ENCODE measurements at regions not wholly inside any gene's neighbourhood (a gene's known extent, or its start where the extent isn't known, plus 50 kb on each side); places are given as distances from the start of the nearest gene placed in this dataset.

DNA sequence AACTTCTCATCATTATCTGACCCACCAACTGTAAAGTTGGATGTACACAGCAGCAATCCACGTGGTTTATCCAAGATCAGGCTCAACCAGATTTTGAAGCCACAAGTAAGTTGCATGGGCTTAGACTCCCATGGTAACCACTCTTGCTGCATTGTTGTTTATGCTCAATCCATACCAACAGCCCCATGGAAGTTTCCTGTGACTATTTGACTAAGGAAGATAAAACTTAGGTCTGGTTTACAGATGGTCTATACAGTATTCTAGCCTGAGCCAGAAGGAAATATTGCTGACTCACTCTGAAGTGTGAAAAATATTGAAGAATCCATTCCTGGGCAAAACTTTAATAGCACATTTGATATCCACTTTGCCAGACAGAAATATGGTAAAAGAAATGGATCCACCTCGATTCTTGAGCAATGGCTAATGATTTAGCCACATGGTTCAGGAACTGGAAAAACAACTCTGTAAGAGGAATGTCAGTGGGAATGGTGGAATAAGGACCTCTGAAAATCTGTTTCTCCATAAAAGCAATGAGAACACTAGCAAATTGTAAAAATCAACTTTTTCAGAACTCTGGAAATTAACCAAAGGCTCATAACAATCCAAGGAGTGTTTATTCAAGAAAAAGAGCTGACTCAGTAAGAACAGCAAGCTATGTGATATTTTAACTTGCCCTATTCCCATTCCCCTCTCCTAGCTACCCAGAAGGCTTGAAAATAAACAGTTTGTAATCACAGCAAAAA lies 162.9 kb upstream of the STT3B start:
- no peak overlapping the region for H3K4me3 ChIP-seq (ENCODE audit: low read length)
- no peak for DNase-seq (ENCODE audit: low read depth, low spot score)

DNA sequence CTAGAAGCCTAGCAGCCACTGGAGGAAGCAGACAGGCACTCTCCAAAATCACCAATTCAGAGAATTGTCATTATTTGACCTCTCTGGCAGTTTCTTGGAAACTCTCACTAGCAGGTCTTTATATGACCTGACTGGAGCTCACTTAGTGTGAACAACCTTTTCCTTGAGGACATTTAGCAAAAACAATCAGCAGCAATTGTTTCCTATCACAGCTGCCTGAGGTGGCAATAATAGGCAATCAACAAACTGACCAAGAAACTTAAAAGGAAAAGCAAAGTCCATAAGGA lies 162.4 kb upstream of the STT3B start:
- no peak for DNase-seq (ENCODE audit: low read depth, low spot score)
- H3K4me3 ChIP-seq (ENCODE audit: low read length): no peak overlapping the region

DNA sequence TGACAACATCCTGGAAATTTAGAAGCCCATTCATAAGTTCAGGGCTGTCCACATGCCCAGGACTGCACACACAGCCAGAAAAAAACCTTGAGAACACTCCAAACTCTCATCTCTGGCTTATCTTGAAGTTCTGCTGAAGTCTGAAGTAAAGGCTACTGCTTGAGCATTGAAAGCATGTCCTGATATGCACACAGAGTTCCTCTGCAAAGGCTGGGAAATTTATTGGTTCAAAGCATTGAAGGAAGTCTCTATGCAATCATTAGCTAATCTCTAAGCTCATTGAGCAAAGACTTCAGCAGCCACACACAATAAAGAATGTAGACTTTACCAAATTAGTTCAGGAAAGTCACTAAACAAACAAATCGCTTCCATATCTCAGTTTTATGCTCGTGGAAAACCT lies 162.0 kb upstream of the STT3B start:
- DNase-seq (ENCODE audit: low read depth, low spot score): no peak
- H3K4me3 ChIP-seq (ENCODE audit: low read length): no peak overlapping the region

DNA sequence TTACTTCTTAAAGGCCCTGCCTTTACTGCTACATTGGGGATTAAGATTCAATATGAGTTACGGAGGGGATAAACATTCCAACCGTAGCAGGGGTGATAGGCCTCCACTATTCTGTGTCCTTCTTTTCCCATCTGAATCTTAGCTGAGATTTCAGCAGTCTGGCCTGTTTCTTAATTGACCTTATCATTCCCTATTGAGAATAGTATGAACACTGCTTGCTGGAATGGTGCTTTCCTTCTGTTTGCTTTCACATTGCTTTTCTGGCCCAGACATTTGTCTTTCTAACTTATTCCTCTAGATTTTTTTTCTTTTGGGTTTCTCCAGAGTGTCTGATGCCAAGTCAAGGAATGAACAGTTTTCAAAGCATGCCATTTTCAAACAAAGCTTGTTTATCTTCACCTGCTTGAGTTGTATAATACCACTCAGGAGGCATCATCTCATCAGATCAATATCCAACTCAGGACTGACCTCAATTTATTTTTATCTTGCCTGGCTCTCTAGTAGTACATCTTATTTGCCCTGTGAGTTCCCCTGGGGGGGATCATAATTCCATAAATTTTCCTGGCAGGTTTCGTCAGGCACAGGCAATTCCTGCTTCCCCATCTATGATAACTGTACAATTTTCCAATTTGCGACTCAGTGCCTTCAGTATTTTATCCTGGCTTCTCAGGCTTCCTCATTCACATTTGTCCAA lies 161.1 kb upstream of the STT3B start:
- no peak overlapping the region for H3K4me3 ChIP-seq (ENCODE audit: low read length)
- DNase-seq (ENCODE audit: low read depth, low spot score): no peak

DNA sequence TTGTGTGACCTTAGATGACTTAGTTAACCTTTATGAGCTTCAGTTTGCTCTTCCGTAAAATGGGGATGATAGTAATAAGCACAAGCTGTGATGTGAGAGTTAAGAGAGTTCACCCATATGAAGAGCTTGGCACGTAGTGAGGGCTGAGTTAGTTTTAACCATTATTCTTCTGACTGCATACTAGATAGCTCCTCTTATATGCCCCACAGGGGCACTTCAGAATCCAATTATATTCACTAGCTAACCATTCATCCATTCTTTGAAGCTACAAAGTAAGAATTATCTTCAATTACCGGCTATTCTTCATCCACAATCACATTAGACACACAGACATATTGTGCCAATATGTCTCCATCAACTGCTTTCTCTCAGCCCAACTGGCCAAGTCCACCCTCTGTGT lies 159.0 kb upstream of the STT3B start:
- no peak for DNase-seq (ENCODE audit: low read depth, low spot score)
- H3K4me3 ChIP-seq (ENCODE audit: low read length): no peak overlapping the region

DNA sequence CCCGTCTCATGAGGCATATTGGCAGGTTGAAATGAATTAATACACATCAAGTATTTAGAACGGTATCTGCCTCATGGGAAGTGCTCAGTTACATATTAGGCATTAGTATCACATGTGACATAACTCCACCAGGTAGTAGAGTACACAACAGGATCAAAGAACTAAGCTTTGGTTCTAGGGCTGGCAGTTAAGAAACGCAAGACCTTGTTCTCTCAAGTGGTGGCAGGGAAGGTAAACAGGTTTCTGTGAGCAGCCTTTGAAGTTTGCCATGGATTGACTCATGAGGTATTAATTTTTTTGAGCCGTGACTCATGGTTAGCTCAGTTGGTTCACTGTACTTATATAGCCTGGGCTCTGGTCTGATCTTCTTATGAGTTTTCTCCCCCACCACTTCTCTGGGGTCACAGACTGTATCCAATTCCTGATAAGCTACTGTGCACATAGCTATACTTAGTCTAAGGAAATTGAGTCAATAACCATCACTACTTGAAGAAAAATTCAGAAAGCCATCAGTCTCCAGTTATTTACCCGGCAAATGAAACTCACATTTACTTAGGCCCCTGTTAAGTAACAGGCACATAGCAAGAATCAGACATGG lies 155.6 kb upstream of the STT3B start:
- peak; percentile 89 for DNase-seq (ENCODE audit: low read depth, low spot score)
- H3K4me3 ChIP-seq (ENCODE audit: low read length): no peak overlapping the region

DNA sequence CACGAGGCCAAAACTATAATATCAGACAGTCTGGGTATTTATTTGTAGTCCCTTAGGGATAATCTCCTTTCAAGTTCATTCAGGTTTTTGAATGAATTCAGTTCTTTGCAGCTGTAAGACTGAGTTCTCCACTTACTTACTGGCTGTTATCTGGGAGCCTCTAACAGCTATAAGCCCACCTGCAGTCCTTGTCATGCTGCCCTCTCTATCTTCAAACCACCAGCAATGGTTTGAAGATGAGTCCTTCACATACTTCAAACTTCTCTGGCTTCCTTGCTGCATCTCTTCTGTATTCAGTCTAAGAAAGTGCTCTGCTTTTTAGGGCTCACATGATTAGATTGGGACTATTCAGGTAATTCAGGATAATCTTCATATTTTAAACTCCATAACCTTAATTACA lies 154.5 kb upstream of the STT3B start:
- no peak overlapping the region for H3K4me3 ChIP-seq (ENCODE audit: low read length)
- peak; percentile 75 for DNase-seq (ENCODE audit: low read depth, low spot score)

DNA sequence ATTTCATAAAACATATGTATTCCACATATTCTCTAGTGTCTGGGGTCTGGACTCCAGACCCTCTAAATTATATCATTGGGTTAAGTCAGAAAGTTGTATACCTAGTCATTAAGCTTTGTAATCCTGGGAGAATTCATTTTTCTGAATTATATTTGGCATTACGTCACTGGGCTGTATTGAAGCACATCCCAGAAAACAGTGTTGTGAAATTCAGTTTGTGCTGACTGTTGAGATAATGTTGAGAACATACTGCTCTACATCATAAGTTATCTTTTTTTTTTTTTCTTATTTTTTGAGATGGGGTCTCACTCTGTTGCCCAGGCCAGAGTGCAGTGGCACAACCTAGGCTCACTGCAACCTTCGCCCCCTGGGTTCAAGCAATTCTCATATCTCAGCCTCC lies 153.1 kb upstream of the STT3B start:
- DNase-seq (ENCODE audit: low read depth, low spot score): no peak
- no peak overlapping the region for H3K4me3 ChIP-seq (ENCODE audit: low read length)

DNA sequence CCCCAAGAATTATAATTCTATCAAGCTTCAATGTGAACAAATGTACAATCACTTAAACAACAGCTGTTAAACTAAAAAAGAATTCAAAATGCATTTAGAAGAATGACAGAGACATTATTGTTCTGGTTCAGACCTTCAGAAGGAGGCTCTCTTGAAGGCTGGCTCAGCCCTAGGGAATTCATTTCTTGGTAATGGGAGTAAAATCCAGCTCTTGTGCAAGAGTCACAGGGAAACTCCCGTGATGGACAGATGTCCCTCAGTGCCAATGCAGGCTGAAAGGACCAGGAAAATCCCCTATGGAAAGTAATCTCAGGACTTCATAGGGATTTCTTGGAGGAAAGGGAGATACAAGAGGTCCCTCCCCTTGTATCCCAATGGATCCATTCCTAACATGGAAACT lies 149.9 kb upstream of the STT3B start:
- no peak for DNase-seq (ENCODE audit: low read depth, low spot score)

DNA sequence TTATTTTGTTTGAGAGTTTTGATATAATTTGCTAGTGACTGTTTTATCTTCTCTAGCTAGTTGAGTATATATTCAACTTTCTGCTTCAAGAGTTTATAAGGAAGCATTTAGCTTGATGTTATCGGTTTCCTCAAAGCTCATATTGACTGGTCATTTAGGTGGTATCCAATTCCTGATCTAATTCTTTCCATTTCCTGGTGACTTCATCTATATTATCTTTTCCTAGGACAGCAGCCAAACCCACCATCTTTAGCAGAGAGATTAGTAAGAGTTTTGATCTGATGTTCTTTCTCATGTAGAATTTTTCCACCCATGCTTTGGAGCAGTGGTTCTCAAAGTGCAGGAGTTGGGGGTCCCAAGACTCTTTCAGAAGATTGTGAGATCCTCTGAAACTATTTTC lies 148.6 kb upstream of the STT3B start:
- H3K4me3 ChIP-seq (ENCODE audit: low read length): no peak overlapping the region
- no peak for DNase-seq (ENCODE audit: low read depth, low spot score)

More for the DNA sequence above, 149.9 kb upstream of the STT3B start:
- no peak overlapping the region for H3K4me3 ChIP-seq (ENCODE audit: low read length)

DNA sequence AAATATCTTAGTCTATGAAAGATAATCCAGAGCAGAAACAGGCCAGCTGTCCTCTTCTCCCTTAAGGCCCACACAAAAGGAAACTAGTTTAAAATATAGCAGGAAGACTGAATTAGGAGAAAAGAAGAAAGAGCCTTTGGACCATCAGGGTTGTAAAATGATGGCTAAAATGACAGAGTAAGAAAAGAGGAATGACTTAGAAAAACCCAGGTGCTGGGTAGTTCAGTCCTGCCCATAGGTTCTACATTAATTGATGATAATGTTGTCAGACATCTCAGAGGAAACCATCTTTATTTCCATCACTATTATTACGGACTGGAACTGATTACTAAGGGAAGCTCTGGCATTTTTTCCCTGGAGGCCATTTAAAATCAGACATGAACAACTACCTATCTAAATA lies 142.8 kb upstream of the STT3B start:
- DNase-seq (ENCODE audit: low read depth, low spot score): no peak
- H3K4me3 ChIP-seq (ENCODE audit: low read length): no peak overlapping the region

DNA sequence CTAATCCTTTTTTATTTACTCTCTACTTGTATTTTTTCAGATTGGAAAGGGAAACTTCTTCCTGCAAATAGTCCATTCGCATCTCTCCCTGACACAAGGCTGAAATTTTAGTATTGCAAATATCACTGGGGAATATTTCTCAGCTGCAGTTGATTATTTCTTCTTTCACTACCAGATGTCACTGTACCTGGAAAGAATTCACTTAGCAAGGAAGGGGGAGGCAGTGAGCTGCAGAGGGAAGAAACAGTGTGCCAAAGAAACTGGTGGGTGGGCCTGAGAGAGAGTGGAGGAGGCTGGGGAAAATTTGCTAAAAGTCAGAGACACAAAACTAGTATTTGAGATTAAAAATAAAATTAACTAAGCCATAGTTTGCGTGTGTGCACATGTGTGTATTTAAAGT lies 142.3 kb upstream of the STT3B start:
- H3K4me3 ChIP-seq (ENCODE audit: low read length): no peak overlapping the region
- no peak for DNase-seq (ENCODE audit: low read depth, low spot score)

DNA sequence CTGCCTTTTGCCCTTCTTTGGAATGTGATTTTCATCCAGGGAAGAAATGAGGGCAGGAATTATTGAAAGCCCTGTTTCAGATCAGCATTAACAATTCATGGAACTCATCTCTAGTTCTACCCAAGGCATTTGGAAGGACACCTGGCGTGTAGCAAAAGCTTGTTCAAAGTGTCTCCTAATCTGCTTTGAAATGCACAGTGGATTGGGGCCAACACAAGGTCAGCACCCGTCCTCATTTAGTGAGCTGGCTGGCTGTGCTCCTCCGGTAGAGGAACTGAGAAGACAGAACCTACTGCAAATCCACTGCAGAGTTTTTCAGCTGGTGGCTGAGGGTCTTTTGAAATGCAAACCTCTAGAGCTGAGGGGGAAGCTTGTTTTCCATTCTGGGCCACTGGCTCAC lies 141.6 kb upstream of the STT3B start:
- no peak for DNase-seq (ENCODE audit: low read depth, low spot score)
- no peak overlapping the region for H3K4me3 ChIP-seq (ENCODE audit: low read length)

DNA sequence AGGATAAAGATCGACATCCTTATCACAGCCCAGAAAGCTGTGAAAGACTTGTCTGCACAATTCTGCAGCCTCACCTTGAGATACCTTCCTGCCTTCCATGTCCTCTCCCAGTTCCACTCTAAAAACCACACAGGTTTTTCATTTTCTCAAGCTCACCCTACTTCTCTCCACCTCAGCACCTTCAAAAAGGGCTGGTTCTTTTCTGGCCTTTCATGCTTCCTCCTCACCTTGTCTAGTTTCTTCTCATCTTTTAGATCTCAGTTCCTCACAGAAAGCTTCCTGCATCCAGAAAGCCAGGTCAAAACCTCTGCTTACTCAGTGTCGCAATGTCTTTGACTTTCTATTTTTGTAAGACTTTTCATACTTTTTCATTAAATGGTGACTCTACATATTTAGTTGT lies 140.2 kb upstream of the STT3B start:
- DNase-seq (ENCODE audit: low read depth, low spot score): no peak

DNA sequence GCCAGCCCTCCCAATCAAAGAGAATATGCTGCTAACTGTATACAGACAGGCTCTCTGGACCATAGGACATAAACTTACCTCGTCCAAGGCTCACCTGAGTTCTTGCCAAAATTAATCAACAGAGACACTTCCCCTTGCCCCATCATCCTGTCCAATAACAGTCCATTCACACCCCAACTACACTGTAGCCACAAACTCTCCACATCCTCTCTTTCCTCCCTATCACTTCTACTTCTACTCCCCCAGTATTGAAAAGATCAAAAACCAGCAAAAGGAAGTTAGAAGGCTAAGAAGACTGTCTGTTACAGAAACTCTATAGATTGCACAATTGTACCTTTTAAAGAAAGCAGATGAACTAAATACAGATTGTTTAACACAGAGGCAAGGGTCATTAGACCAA lies 133.5 kb upstream of the STT3B start:
- H3K4me3 ChIP-seq (ENCODE audit: low read length): no peak overlapping the region
- peak; percentile 85 for DNase-seq (ENCODE audit: low read depth, low spot score)

More for the DNA sequence above, 140.2 kb upstream of the STT3B start:
- H3K4me3 ChIP-seq (ENCODE audit: low read length): no peak overlapping the region

DNA sequence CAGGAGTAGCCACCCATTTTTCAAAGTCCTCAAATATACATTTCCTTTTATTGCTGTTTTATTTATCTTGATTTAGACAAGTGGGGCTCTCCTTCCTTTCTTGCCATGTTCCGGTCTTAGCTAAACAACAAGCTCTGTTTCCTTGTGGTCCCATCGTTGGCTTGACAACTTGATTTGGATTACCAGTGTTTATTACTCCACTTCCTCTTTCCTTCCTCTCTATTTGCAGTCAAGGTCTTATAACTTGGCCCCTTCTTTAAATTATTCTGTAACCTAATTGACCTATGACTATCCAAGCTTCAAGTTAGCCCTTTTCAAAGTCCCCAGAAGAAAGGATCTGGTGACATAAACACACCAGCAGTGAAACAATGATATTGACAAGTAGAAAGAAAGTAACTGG lies 130.6 kb upstream of the STT3B start:
- DNase-seq (ENCODE audit: low read depth, low spot score): no peak
- no peak overlapping the region for H3K4me3 ChIP-seq (ENCODE audit: low read length)

DNA sequence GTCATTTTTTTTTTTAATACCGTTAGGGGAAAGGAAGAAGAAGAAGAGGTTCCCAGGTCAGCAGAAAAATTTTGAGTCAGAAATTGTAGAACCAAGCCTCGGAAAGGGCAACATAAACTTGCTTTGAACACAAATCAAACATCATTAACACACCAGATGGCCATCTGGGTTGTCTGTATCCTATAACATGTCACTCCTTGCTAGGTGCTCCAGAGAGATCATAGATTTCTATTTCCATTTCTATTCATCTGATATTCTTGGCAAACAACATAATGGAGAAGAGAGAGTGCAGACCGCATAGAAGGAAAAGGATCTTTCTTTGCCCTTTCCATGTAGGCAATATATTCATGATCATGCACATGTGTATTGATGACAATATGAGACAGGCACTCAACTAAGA lies 129.5 kb upstream of the STT3B start:
- no peak overlapping the region for H3K4me3 ChIP-seq (ENCODE audit: low read length)
- no peak for DNase-seq (ENCODE audit: low read depth, low spot score)

DNA sequence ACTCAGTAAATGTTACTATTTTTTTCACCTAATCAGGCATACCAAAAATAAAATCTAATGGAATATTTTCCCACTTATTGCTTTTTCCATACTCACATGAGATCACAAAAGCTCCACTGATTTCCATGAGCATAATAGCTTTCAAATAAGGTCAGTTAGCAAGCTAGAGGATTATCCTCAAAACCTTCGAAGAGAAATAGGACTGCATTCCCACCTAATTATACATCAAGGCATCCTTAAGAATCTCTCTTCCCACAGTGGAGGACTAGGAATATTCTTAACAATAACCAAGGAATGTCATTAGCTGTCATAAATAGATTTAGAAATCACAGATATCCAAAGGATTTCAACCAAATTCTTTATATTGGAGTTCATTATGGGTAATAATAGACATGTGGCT lies 127.9 kb upstream of the STT3B start:
- no peak for DNase-seq (ENCODE audit: low read depth, low spot score)
- H3K4me3 ChIP-seq (ENCODE audit: low read length): no peak overlapping the region

DNA sequence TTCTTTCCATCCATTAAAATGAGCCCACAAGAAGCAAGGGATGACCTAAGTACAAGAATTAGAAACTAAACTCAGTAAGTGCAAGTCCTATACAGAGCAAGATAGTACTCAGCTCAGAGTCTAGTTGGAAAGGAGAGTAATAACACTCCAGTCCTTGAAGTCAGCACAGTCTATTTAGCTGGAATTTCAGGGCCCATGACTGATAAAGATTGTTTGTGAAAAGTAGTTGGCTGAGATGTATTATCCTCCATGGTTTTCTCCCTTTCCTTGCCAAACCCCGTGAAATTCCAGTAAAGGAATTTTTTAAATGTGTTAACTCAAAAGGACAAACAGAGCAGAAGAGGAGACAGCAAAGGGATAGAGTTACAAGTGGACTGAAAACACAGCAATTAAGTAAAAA lies 127.2 kb upstream of the STT3B start:
- no peak for DNase-seq (ENCODE audit: low read depth, low spot score)
- H3K4me3 ChIP-seq (ENCODE audit: low read length): no peak overlapping the region

DNA sequence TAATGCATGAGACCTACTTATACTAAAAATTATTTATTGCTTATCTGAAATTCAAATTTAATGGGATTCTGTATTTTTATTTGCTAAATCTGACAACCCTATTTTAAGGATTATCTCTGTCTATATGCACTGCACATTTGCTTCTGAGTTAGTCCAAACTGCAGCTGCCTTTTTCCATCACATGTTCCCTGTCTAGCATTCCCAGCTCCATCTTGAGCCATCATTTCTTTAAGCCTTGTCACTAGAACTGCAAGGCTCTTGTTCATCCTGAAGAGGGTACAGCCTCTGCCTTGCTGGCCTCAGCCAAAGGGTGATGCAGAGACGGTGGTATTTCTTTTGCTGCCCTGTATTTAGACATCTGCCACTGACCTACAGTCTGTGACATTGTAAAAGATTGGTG lies 125.8 kb upstream of the STT3B start:
- H3K4me3 ChIP-seq (ENCODE audit: low read length): no peak overlapping the region

DNA sequence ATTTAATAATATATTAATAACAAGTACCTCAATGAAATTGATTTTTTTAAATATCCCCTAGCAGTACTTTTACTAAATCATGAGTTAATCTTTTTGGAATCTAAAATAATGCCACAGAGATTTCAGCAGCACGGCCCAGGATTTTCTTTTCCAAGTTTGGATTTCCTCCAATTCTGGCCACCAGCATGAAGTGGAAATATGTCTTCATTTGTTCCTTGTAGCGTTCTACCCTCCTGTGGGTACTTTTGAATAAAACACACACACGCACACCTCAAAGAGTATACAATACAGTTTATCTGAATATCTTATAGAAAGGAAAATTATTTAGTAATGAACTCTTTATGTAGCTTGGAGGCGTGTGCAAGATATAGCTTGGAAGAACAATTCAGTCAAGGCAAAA lies 125.1 kb upstream of the STT3B start:
- no peak overlapping the region for H3K4me3 ChIP-seq (ENCODE audit: low read length)
- no peak for DNase-seq (ENCODE audit: low read depth, low spot score)

More for the DNA sequence above, 125.8 kb upstream of the STT3B start:
- no peak for DNase-seq (ENCODE audit: low read depth, low spot score)
